H1 (cell line): ENCODE measurements at regions not wholly inside any gene's neighbourhood (a gene's known extent, or its start where the extent isn't known, plus 50 kb on each side); places are given as distances from the start of the nearest gene placed in this dataset.

Experiments used
- TF ChIP-seq, protein P1 (sequence below): fragments of 300-600 bp; sonication (generic); IDR thresholded peaks from 2 replicates; pipeline ENCODE4 v1.7.1; 2012; ENCODE audit warnings: low read length, moderate library complexity, mild to moderate bottlenecking, inconsistent platforms; ENCODE audit not compliant: insufficient replicate concordance
- TF ChIP-seq, protein P2 (sequence below): IDR thresholded peaks from 2 replicates; pipeline ENCODE4 v1.6.1; 2012; ENCODE audit warnings: low read length, inconsistent platforms

DNA sequence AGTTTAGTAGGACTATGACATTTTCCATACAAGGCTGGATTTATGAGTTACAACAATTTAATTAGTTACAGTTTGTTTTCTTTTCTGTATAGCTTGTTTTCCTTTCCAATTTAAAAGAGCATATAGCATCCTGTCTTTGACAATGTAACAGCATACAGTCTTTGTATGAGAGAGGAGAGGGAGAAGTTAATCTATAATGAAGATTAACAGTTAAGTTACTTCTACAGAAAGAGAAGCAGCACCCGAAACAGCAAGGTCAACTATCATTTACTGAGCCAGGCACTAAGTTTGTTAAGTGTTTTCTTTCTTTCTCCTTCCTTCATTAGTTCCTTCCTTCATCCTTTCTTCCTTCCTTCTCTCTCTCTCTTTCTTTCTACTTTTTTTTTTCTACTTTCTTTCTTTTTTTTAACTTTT, 52.3 kb upstream of the RAB4A start (continued):
- TF ChIP-seq, protein P1, sequence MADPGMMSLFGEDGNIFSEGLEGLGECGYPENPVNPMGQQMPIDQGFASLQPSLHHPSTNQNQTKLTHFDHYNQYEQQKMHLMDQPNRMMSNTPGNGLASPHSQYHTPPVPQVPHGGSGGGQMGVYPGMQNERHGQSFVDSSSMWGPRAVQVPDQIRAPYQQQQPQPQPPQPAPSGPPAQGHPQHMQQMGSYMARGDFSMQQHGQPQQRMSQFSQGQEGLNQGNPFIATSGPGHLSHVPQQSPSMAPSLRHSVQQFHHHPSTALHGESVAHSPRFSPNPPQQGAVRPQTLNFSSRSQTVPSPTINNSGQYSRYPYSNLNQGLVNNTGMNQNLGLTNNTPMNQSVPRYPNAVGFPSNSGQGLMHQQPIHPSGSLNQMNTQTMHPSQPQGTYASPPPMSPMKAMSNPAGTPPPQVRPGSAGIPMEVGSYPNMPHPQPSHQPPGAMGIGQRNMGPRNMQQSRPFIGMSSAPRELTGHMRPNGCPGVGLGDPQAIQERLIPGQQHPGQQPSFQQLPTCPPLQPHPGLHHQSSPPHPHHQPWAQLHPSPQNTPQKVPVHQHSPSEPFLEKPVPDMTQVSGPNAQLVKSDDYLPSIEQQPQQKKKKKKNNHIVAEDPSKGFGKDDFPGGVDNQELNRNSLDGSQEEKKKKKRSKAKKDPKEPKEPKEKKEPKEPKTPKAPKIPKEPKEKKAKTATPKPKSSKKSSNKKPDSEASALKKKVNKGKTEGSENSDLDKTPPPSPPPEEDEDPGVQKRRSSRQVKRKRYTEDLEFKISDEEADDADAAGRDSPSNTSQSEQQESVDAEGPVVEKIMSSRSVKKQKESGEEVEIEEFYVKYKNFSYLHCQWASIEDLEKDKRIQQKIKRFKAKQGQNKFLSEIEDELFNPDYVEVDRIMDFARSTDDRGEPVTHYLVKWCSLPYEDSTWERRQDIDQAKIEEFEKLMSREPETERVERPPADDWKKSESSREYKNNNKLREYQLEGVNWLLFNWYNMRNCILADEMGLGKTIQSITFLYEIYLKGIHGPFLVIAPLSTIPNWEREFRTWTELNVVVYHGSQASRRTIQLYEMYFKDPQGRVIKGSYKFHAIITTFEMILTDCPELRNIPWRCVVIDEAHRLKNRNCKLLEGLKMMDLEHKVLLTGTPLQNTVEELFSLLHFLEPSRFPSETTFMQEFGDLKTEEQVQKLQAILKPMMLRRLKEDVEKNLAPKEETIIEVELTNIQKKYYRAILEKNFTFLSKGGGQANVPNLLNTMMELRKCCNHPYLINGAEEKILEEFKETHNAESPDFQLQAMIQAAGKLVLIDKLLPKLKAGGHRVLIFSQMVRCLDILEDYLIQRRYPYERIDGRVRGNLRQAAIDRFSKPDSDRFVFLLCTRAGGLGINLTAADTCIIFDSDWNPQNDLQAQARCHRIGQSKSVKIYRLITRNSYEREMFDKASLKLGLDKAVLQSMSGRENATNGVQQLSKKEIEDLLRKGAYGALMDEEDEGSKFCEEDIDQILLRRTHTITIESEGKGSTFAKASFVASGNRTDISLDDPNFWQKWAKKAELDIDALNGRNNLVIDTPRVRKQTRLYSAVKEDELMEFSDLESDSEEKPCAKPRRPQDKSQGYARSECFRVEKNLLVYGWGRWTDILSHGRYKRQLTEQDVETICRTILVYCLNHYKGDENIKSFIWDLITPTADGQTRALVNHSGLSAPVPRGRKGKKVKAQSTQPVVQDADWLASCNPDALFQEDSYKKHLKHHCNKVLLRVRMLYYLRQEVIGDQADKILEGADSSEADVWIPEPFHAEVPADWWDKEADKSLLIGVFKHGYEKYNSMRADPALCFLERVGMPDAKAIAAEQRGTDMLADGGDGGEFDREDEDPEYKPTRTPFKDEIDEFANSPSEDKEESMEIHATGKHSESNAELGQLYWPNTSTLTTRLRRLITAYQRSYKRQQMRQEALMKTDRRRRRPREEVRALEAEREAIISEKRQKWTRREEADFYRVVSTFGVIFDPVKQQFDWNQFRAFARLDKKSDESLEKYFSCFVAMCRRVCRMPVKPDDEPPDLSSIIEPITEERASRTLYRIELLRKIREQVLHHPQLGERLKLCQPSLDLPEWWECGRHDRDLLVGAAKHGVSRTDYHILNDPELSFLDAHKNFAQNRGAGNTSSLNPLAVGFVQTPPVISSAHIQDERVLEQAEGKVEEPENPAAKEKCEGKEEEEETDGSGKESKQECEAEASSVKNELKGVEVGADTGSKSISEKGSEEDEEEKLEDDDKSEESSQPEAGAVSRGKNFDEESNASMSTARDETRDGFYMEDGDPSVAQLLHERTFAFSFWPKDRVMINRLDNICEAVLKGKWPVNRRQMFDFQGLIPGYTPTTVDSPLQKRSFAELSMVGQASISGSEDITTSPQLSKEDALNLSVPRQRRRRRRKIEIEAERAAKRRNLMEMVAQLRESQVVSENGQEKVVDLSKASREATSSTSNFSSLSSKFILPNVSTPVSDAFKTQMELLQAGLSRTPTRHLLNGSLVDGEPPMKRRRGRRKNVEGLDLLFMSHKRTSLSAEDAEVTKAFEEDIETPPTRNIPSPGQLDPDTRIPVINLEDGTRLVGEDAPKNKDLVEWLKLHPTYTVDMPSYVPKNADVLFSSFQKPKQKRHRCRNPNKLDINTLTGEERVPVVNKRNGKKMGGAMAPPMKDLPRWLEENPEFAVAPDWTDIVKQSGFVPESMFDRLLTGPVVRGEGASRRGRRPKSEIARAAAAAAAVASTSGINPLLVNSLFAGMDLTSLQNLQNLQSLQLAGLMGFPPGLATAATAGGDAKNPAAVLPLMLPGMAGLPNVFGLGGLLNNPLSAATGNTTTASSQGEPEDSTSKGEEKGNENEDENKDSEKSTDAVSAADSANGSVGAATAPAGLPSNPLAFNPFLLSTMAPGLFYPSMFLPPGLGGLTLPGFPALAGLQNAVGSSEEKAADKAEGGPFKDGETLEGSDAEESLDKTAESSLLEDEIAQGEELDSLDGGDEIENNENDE, result no peak
- TF ChIP-seq, protein P2, sequence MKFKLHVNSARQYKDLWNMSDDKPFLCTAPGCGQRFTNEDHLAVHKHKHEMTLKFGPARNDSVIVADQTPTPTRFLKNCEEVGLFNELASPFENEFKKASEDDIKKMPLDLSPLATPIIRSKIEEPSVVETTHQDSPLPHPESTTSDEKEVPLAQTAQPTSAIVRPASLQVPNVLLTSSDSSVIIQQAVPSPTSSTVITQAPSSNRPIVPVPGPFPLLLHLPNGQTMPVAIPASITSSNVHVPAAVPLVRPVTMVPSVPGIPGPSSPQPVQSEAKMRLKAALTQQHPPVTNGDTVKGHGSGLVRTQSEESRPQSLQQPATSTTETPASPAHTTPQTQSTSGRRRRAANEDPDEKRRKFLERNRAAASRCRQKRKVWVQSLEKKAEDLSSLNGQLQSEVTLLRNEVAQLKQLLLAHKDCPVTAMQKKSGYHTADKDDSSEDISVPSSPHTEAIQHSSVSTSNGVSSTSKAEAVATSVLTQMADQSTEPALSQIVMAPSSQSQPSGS, result no peak
